ENCODE measurements at regions not wholly inside any gene's neighbourhood (a gene's known extent, or its start where the extent isn't known, plus 50 kb on each side); places are given as distances from the start of the nearest gene placed in this dataset.

DNA sequence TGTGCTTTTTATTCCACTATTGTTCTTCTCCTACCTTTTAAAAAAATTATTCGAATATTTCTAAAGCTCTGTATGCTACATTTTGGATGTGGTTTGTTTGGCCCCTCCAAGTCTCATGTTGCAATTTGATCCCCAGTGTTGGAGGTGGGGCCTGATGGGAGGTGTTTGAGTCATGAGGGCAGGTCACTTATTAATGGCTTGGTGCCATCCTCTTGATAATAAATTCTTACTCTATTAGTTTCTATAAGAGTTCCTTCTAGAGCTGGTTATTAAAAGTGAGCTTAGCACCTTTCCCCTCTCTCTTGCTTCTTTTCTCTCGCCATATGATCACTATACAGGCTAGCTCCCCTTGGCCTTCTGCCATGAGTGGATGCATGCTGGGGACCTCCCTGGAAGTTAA is 445.6 kb upstream of the PDE3A start:
- TF ChIP-seq, protein P1, sequence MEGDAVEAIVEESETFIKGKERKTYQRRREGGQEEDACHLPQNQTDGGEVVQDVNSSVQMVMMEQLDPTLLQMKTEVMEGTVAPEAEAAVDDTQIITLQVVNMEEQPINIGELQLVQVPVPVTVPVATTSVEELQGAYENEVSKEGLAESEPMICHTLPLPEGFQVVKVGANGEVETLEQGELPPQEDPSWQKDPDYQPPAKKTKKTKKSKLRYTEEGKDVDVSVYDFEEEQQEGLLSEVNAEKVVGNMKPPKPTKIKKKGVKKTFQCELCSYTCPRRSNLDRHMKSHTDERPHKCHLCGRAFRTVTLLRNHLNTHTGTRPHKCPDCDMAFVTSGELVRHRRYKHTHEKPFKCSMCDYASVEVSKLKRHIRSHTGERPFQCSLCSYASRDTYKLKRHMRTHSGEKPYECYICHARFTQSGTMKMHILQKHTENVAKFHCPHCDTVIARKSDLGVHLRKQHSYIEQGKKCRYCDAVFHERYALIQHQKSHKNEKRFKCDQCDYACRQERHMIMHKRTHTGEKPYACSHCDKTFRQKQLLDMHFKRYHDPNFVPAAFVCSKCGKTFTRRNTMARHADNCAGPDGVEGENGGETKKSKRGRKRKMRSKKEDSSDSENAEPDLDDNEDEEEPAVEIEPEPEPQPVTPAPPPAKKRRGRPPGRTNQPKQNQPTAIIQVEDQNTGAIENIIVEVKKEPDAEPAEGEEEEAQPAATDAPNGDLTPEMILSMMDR (IDR thresholded peaks at IDR 0.05) = no peak
- H3K4me3 ChIP-seq = no peak overlapping the region
- no peaks in the 10 kb centered on the region for H3K9me3 ChIP-seq
- ATAC-seq (no peak), DNase-seq (no peak)
- no peak overlapping the region for H3K27ac ChIP-seq
- H3K4me1 ChIP-seq = peaks cover 0 to 1% (median 0%) of the 10 kb centered on the region in 9 donors
- no peaks in the 10 kb centered on the region for H3K27me3 ChIP-seq
- 86 to 96% methylated on average over 2 of the region's 2 CpGs for WGBS, 2 donors
- intact Hi-C loops (cut with DNase I) = no loop called here
- H3K36me3 ChIP-seq = no peaks in the 10 kb centered on the region

- no peak for DNase-seq
- Histone ChIP-seq H3K4me1 (no peaks in the 10 kb centered on the region), H3K27ac (no peak overlapping the region), H3K27me3 (no peaks in the 10 kb centered on the region), H3K36me3 (no peaks in the 10 kb centered on the region), H3K9me3 (no peaks in the 10 kb centered on the region), H3K4me3 (no peak overlapping the region)
- no peak for ATAC-seq
- intact Hi-C loops (cut with DNase I) = no loop called here
- TF ChIP-seq, protein P1 (IDR thresholded peaks at IDR 0.05) = no peak
These were observed 444.0 kb upstream of the PDE3A start for GRCh38 chr12:19924360-19924759.

- no peaks in the 10 kb centered on the region for H3K36me3 ChIP-seq
- no peak overlapping the region for H3K27ac ChIP-seq
- WGBS, 2 donors = 92 to 99% methylated on average over 2 of the region's 2 CpGs
- no peak for ATAC-seq
- intact Hi-C loops (cut with DNase I) = no loop called here
- H3K9me3 ChIP-seq = no peaks in the 10 kb centered on the region
- TF ChIP-seq, protein P1 (IDR thresholded peaks at IDR 0.05) = no peak
- no peaks in the 10 kb centered on the region for H3K4me1 ChIP-seq
- H3K27me3 ChIP-seq = no peaks in the 10 kb centered on the region
- H3K4me3 ChIP-seq = no peak overlapping the region
- DNase-seq = no peak
These were observed 442.5 kb upstream of the PDE3A start for GRCh38 chr12:19925841-19926240.

- DNase-seq = no peak
- TF ChIP-seq, protein P1 (IDR thresholded peaks at IDR 0.05) = no peak
- whole genome bisulfite sequencing, 2 donors = 84 to 89% methylated on average over 1 of the region's 1 CpG
These were observed 442.1 kb upstream of the PDE3A start for GRCh38 chr12:19926266-19926665.

GRCh38 chr12:19927661-19928060 is 440.7 kb upstream of the PDE3A start:
- no peaks in the 10 kb centered on the region for H3K27me3 ChIP-seq
- 91 to 97% methylated on average over 2 of the region's 2 CpGs for WGBS, 2 donors
- DNase-seq (no peak), ATAC-seq (no peak)
- no peak overlapping the region for H3K4me3 ChIP-seq
- TF ChIP-seq, protein P1 (IDR thresholded peaks at IDR 0.05) = no peak
- H3K9me3 ChIP-seq = no peaks in the 10 kb centered on the region
- no peak overlapping the region for H3K27ac ChIP-seq
- H3K4me1 ChIP-seq = no peaks in the 10 kb centered on the region
- H3K36me3 ChIP-seq = no peaks in the 10 kb centered on the region
- intact Hi-C loops (cut with DNase I) = no loop called here

More at GRCh38 chr12:19926266-19926665, 442.1 kb upstream of the PDE3A start:
- no peak for ATAC-seq
- H3K36me3 ChIP-seq = no peaks in the 10 kb centered on the region
- no peaks in the 10 kb centered on the region for H3K4me1 ChIP-seq
- no peak overlapping the region for H3K27ac ChIP-seq
- H3K4me3 ChIP-seq = no peak overlapping the region
- intact Hi-C loops (cut with DNase I) = no loop called here
- no peaks in the 10 kb centered on the region for H3K27me3 ChIP-seq
- no peaks in the 10 kb centered on the region for H3K9me3 ChIP-seq

Measured in heart right ventricle (tissue), 16 donors.